ENCODE measurements at regions not wholly inside any gene's neighbourhood (a gene's known extent, or its start where the extent isn't known, plus 50 kb on each side); places are given as distances from the start of the nearest gene placed in this dataset.

- ATAC-seq = peak; percentile 43; the same call in 2 of the 3 replicates
- no peaks in the 10 kb centered on the region for H3K9me2 ChIP-seq (ENCODE audit: insufficient read depth)
- no peaks in the 10 kb centered on the region for H3K36me3 Mint-ChIP-seq (ENCODE audit: low read depth)
Observed at GRCh38 chr11:92735039-92735438, 234.4 kb upstream of the MTNR1B start.

More at GRCh38 chr11:92735039-92735438, 234.4 kb upstream of the MTNR1B start:
- no peaks in the 10 kb centered on the region for H3K36me3 ChIP-seq (ENCODE audit: insufficient read depth)
- H3K27ac ChIP-seq (ENCODE audit: low read depth) = no peak overlapping the region
- 0 out of 2 replicates have a peak, but pooled peaks cover 2% of the 10 kb centered on the region for H4K20me1 ChIP-seq (replicated peaks; ENCODE audit: insufficient read depth)
- Mint-ChIP-seq H3K4me3 (no peak overlapping the region), H3K9me3 (no peaks in the 10 kb centered on the region), H3K27me3 (ENCODE audit: insufficient read depth, low read depth, poor library complexity) (no peaks in the 10 kb centered on the region), H3K27ac (no peak overlapping the region), H3K4me1 (no peaks in the 10 kb centered on the region)
- H3K4me1 ChIP-seq (ENCODE audit: insufficient read depth) = no peaks in the 10 kb centered on the region
- no peak overlapping the region for H3K4me3 ChIP-seq
- DNase-seq (ENCODE audit: low spot score) = peak; percentile 58
- H2AFZ ChIP-seq = no peak overlapping the region
- no peaks in the 10 kb centered on the region for H3F3A ChIP-seq (replicated peaks; ENCODE audit: low read depth)
- no peak overlapping the region for H3K4me2 ChIP-seq
- no peaks in the 10 kb centered on the region for H3K27me3 ChIP-seq (ENCODE audit: insufficient read depth)
- TF ChIP-seq ETS1 (IDR thresholded peaks at IDR 0.05) (no peak), STAT1 (IDR thresholded peaks at IDR 0.05; ENCODE audit: unreplicated experiment) (no peak), ZNF462 (CRISPR knock-in tag; IDR thresholded peaks at IDR 0.05) (no peak), NANOG (IDR thresholded peaks at IDR 0.05; ENCODE audit: borderline replicate concordance) (no peak), CTCF (conservative IDR thresholded peaks at IDR 0.05; ENCODE audit: low read depth in 2 of 2) (peak; percentile 60 to 67)
- no peaks in the 10 kb centered on the region for H3K79me2 ChIP-seq (replicated peaks; ENCODE audit: insufficient read depth)

Data from GM23338 (cell line).